Gastrocnemius medialis (tissue), 4 donors: ENCODE measurements at regions not wholly inside any gene's neighbourhood (a gene's known extent, or its start where the extent isn't known, plus 50 kb on each side); places are given as distances from the start of the nearest gene placed in this dataset.

Experiments used
- ATAC-seq, 2 donors: fragments of 150-250 bp; one replicate each; pipeline ENCODE4 v1.9.1; 2016
- DNase-seq, 2 donors: peaks; one replicate each; pipeline ENCODE4 v3.0.0-alpha.2; 2019
- H3K27ac ChIP-seq, 4 donors: fragments of 200-600 bp; sonication (generic); 1 replicate in 1 of 4; 2 replicates in 3 of 4; pipeline ENCODE4 v1.5.1; 2016 to 2018; ENCODE audit warnings: mild to moderate bottlenecking in 2 of 4, moderate library complexity in 1 of 4
- H3K27me3 ChIP-seq, 3 donors: fragments of 200-600 bp; sonication (generic) in 2 of 3; 1 replicate in 1 of 3; 2 replicates in 2 of 3; pipeline versions ENCODE4 v1.5.1 to v1.6.0; 2016 to 2019; ENCODE audit warnings: mild to moderate bottlenecking in 1 of 3, moderate library complexity in 1 of 3
- H3K36me3 ChIP-seq, 2 donors: fragments of 200-600 bp; sonication (generic) in 1 of 2; one replicate each; pipeline ENCODE4 v1.5.1; 2017 to 2018
- H3K4me1 ChIP-seq, 2 donors: fragments of 200-600 bp; sonication (generic) in 1 of 2; one replicate each; pipeline ENCODE4 v1.5.1; 2016 to 2017; ENCODE audit warnings: mild to moderate bottlenecking in 2 of 2
- H3K4me3 ChIP-seq, 4 donors: fragments of 200-600 bp; sonication (generic) in 3 of 4; 1 replicate in 1 of 4; 2 replicates in 3 of 4; pipeline ENCODE4 v1.5.1; 2016 to 2019; ENCODE audit warnings: mild to moderate bottlenecking in 2 of 4
- H3K9me3 ChIP-seq, 3 donors: fragments of 200-600 bp; sonication (generic) in 2 of 3; 1 replicate in 1 of 3; 2 replicates in 2 of 3; pipeline ENCODE4 v1.5.1; 2016 to 2019
- CTCF ChIP-seq, 5 experiments: fragments of 450-650 bp in 3 of 5; fragments of 200-600 bp in 2 of 5; sonication (generic) in 2 of 5; IDR thresholded peaks in 4 of 5; conservative IDR thresholded peaks in 1 of 5; 1 replicate in 4 of 5; 2 replicates in 1 of 5; pipeline ENCODE4 v1.5.1; 2016 to 2019; ENCODE audit warnings: antibody characterized with exemption in 5 of 5, mild to moderate bottlenecking in 3 of 5, moderate library complexity in 3 of 5
- POLR2A ChIP-seq, 2 donors: fragments of 450-650 bp; IDR thresholded peaks; one replicate each; pipeline ENCODE4 v1.6.1; 2017; ENCODE audit warnings: antibody characterized with exemption in 2 of 2, mild to moderate bottlenecking in 2 of 2, moderate library complexity in 2 of 2
- in situ Hi-C, 4 donors: fragments of 200-750 bp; cut with MboI; loops; one replicate each; pipeline versions ENCODE4 v1.15.0 to v1.8.0; 2017; ENCODE audit warnings: low sequenced_read_pairs in 4 of 4
- intact Hi-C: fragments of 100-400 bp; cut with DNase I; formaldehyde crosslinking; loops from one replicate; pipeline ENCODE4 v1.15.1; 2023; ENCODE audit warnings: low total_unique reads

- no peak for DNase-seq
- in situ Hi-C loops (no loop called here), intact Hi-C loops (no loop called here)
- Histone ChIP-seq H3K9me3 (no peaks in the 10 kb centered on the region), H3K27ac (no peak overlapping the region), H3K27me3 (no peaks in the 10 kb centered on the region), H3K4me3 (no peak overlapping the region), H3K36me3 (no peaks in the 10 kb centered on the region), H3K4me1 (no peaks in the 10 kb centered on the region)
- no peak for ATAC-seq
- TF ChIP-seq CTCF (IDR thresholded peaks at IDR 0.05 in 4 of 5, conservative IDR thresholded peaks at IDR 0.05 in 1 of 5) (no peak), POLR2A (IDR thresholded peaks at IDR 0.05) (no peak)
Measured at GRCh38 chr15:26134152-26134551, 271.0 kb upstream of the ATP10A start.

GRCh38 chr15:26132811-26133210 lies 269.7 kb upstream of the ATP10A start:
- Histone ChIP-seq H3K36me3 (no peaks in the 10 kb centered on the region), H3K4me1 (no peaks in the 10 kb centered on the region), H3K4me3 (no peak overlapping the region), H3K27me3 (no peaks in the 10 kb centered on the region), H3K9me3 (no peaks in the 10 kb centered on the region), H3K27ac (no peak overlapping the region)
- no peak for DNase-seq
- in situ Hi-C loops (no loop called here), intact Hi-C loops (no loop called here)
- TF ChIP-seq POLR2A (IDR thresholded peaks at IDR 0.05) (no peak), CTCF (IDR thresholded peaks at IDR 0.05 in 4 of 5, conservative IDR thresholded peaks at IDR 0.05 in 1 of 5) (no peak)
- ATAC-seq: no peak

- no peak overlapping the region for H3K4me3 ChIP-seq
- H3K27ac ChIP-seq: no peak overlapping the region
- no peaks in the 10 kb centered on the region for H3K9me3 ChIP-seq
- no peaks in the 10 kb centered on the region for H3K4me1 ChIP-seq
- TF ChIP-seq CTCF (IDR thresholded peaks at IDR 0.05 in 4 of 5, conservative IDR thresholded peaks at IDR 0.05 in 1 of 5) (no peak), POLR2A (IDR thresholded peaks at IDR 0.05) (no peak)
- in situ Hi-C loops: no loop called here
- DNase-seq (no peak), ATAC-seq (no peak)
- no peaks in the 10 kb centered on the region for H3K27me3 ChIP-seq
- intact Hi-C loops: no loop called here
- H3K36me3 ChIP-seq: no peaks in the 10 kb centered on the region
Measured at GRCh38 chr15:26129852-26130251, 266.7 kb upstream of the ATP10A start.

- Histone ChIP-seq H3K27ac (no peak overlapping the region), H3K27me3 (no peaks in the 10 kb centered on the region), H3K9me3 (no peaks in the 10 kb centered on the region), H3K36me3 (no peaks in the 10 kb centered on the region), H3K4me3 (no peak overlapping the region), H3K4me1 (no peaks in the 10 kb centered on the region)
- in situ Hi-C loops (no loop called here), intact Hi-C loops (no loop called here)
- ATAC-seq (no peak), DNase-seq (no peak)
- TF ChIP-seq CTCF (IDR thresholded peaks at IDR 0.05 in 4 of 5, conservative IDR thresholded peaks at IDR 0.05 in 1 of 5) (no peak), POLR2A (IDR thresholded peaks at IDR 0.05) (no peak)
Measured at GRCh38 chr15:26128611-26129140, 265.5 kb upstream of the ATP10A start.

- DNase-seq (no peak), ATAC-seq (no peak)
- Histone ChIP-seq H3K27me3 (no peaks in the 10 kb centered on the region), H3K9me3 (no peaks in the 10 kb centered on the region), H3K4me3 (no peak overlapping the region), H3K4me1 (no peaks in the 10 kb centered on the region), H3K36me3 (no peaks in the 10 kb centered on the region), H3K27ac (no peak overlapping the region)
- in situ Hi-C loops (no loop called here), intact Hi-C loops (no loop called here)
- TF ChIP-seq POLR2A (IDR thresholded peaks at IDR 0.05) (no peak), CTCF (IDR thresholded peaks at IDR 0.05 in 4 of 5, conservative IDR thresholded peaks at IDR 0.05 in 1 of 5) (no peak)
Measured at GRCh38 chr15:26126819-26127387, 263.8 kb upstream of the ATP10A start.
